ENCODE measurements at regions not wholly inside any gene's neighbourhood (a gene's known extent, or its start where the extent isn't known, plus 50 kb on each side); places are given as distances from the start of the nearest gene placed in this dataset.
"Not testable (repeated sequence)": the region's sequence is repeated elsewhere in the genome, so short reads cannot be mapped to it uniquely, and the experiment has no call there.

DNA sequence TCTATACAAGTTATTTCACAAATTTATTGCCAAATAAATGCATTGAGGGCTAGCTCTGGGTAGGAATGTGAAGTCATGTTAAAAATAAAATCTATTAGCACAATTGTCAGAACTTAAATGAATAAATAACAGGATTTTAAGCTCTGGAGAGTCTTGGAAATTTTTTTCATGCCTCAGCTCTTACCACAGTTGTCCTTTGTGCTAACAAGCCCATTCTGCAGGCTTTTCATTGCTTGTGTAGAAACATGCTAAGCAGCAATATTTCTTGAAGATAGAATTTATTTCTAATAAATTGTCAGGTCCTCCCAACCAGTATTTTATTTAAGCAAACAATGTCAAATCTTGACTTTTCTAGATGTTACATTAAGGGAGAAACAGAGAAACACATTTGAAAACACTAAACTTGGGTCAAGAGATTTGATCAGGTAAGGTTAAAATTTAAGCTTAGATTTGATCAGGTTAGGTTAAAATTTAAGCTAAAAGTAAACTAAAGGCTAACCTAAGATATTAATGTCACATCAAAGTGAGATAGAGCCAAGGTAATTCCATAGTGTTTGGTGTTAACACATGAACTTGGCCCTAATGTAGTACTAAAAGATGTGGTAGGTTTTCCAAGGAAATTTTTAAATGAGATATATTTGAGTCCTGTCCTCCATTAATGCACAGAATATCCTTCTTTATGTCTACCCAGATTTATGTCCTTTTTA, 179.1 kb upstream of the IL1RAPL1 start:
- Histone ChIP-seq H3K36me3 (replicated peaks; ENCODE audit: control insufficient read depth, insufficient read depth, low read length) (no peaks in the 10 kb centered on the region), H3K4me3 (ENCODE audit: insufficient read depth, low read depth, low read length) (no peak overlapping the region), H3K27me3 (ENCODE audit: control insufficient read depth, insufficient read depth, low read length) (no peaks in the 10 kb centered on the region)
- no peak for DNase-seq

DNA sequence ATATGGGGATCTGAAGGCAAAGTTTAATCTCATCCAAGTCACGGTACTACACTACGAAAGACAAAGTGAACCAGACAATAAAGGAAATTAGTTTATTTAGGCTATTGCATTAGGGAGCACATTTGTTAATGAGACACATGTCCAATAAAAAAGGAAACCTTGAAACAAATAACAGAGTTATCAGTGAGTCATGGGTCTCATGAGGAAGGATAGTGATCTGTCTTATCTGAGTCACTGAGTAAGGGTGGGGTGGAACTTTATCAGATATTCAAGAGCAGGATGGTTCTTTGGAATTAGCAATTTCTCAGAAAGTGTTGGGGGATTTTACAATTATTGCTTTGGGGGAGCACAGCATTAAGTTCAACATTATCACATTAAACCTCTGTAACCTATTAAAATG, 188.9 kb upstream of the IL1RAPL1 start:
- Histone ChIP-seq H3K4me3 (ENCODE audit: insufficient read depth, low read depth, low read length) (no peak overlapping the region), H3K27me3 (ENCODE audit: control insufficient read depth, insufficient read depth, low read length) (no peaks in the 10 kb centered on the region; the same call in 1 of the 2 replicates), H3K36me3 (replicated peaks; ENCODE audit: control insufficient read depth, insufficient read depth, low read length) (no peaks in the 10 kb centered on the region)
- DNase-seq, result no peak

DNA sequence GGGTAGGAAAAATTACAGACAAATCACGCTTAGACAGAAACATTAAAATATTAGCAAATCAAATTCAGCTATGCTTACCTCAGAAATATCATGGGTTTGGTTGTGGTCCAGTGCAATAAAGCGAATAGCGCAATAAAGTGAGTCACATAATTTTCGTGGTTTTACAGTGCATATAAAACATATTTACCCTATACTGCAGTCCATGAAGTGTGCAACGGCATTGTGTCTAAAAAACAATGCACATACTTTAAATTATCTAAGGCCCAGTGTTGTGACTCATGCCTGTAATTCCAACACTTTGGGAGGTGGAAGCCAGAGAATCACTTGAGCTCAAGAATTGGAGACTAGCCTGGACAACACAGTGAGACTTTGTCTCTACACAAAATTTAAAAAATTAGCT, 195.7 kb upstream of the IL1RAPL1 start:
- Histone ChIP-seq H3K27me3 (ENCODE audit: control insufficient read depth, insufficient read depth, low read length) (no peaks in the 10 kb centered on the region), H3K4me3 (ENCODE audit: insufficient read depth, low read depth, low read length) (no peak overlapping the region), H3K36me3 (replicated peaks; ENCODE audit: control insufficient read depth, insufficient read depth, low read length) (no peaks in the 10 kb centered on the region)
- no peak for DNase-seq

DNA sequence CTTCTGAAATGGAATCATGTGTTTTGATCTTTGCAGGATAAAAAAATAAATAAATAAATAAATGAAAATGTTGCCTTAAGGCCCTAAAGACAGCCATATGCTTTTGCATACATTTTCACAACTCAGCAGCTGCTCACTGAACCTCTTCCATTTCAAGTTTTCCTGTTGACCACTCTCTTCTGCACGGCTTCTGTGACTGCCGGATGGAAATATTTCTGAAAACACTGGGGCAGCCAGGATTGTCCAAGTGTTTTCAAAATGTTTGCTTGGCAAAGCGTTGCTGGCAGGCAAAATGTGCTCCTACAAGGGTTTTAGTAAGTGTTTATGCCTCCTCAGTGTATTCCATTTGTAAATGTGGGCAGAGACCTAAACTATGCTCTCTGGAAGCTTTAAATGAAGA, 208.1 kb upstream of the IL1RAPL1 start:
- DNase-seq, result no peak
- H3K27me3 ChIP-seq (ENCODE audit: control insufficient read depth, insufficient read depth, low read length), result no peaks in the 10 kb centered on the region

DNA sequence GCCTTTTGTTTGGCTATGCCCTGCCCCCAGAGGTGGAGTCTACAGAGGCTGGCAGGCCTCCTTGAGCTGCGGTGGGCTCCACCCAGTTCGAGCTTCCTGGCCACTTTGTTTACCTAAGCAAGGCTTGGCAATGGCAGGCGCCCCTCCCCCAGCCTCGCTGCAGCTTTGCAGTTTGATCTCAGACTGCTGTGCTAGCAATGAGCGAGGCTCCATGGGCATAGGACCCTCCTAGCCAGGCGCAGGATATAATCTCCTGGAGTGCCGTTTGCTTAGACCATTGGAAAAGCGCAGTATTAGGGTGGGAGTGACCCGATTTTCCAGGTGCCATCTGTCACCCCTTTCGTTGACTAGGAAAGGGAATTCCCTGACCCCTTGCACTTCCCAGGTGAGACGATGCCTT, 219.6 kb upstream of the IL1RAPL1 start:
- not testable (repeated sequence) for H3K4me3 ChIP-seq (ENCODE audit: insufficient read depth, low read depth, low read length); H3K27me3 ChIP-seq (ENCODE audit: control insufficient read depth, insufficient read depth, low read length); H3K36me3 ChIP-seq (replicated peaks; ENCODE audit: control insufficient read depth, insufficient read depth, low read length); DNase-seq

More for the DNA sequence above, 208.1 kb upstream of the IL1RAPL1 start:
- Histone ChIP-seq H3K4me3 (ENCODE audit: insufficient read depth, low read depth, low read length) (no peak overlapping the region), H3K36me3 (replicated peaks; ENCODE audit: control insufficient read depth, insufficient read depth, low read length) (no peaks in the 10 kb centered on the region)

DNA sequence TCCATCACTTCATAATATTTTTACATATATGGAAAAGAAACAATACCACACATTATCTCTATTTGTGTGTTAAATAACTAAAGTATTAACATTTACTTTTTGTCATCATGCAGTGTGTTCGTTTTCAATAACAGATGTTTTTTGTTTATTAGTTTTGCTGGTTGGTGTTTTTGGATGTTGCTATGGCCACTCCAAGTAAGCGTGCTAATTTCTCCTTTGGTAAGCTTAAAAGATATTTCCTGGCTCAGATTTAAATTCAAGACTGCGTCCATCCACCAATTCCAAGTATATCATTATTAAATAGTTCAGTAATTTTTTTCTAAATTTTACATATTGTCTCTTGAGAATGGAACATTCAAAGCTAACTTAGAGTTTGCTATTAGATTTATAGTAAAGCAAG, 235.4 kb upstream of the IL1RAPL1 start:
- H3K4me3 ChIP-seq (ENCODE audit: insufficient read depth, low read depth, low read length), result no peak overlapping the region
- no peaks in the 10 kb centered on the region for H3K27me3 ChIP-seq (ENCODE audit: control insufficient read depth, insufficient read depth, low read length)
- H3K36me3 ChIP-seq (replicated peaks; ENCODE audit: control insufficient read depth, insufficient read depth, low read length), result no peaks in the 10 kb centered on the region
- DNase-seq, result no peak

DNA sequence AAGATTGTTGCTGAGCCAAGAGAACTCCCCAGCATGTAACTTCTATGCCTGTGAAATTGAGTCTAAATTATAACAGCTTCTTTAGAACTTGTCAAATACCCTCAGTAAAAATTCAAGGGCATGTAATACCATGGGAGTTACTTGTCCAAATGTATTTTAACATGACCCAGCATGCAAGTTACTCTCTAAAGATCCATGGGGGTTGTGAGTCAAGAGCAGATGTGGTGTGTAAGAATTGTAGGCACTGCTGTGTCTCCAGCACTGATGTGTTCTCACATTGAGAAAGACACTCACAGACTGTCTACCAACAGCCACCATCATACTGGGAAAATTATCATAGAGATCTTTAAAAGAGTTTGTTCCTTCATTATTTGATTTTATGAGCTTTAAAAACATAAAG, 237.4 kb upstream of the IL1RAPL1 start:
- DNase-seq, result no peak
- Histone ChIP-seq H3K4me3 (ENCODE audit: insufficient read depth, low read depth, low read length) (no peak overlapping the region), H3K36me3 (replicated peaks; ENCODE audit: control insufficient read depth, insufficient read depth, low read length) (no peaks in the 10 kb centered on the region), H3K27me3 (ENCODE audit: control insufficient read depth, insufficient read depth, low read length) (no peaks in the 10 kb centered on the region)

DNA sequence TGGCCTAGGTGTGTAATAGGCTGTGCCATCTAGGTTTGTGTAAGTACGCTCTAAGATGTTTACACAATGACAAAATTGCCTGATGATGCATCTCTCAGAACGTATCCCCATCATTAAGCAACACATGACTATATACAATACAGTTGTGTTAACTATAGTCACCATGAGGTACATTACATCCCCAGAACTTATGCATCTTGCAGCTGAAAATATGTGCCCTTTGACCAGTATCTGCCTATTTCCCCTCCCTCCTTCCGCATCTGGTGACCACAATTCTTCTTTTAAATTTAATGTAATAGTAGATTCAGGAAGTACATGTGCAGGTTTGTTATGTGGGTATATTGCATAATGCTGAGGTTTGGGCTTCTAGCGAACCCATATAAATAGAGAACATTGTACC, 239.8 kb upstream of the IL1RAPL1 start:
- no peak for DNase-seq
- no peak overlapping the region for H3K4me3 ChIP-seq (ENCODE audit: insufficient read depth, low read depth, low read length)

DNA sequence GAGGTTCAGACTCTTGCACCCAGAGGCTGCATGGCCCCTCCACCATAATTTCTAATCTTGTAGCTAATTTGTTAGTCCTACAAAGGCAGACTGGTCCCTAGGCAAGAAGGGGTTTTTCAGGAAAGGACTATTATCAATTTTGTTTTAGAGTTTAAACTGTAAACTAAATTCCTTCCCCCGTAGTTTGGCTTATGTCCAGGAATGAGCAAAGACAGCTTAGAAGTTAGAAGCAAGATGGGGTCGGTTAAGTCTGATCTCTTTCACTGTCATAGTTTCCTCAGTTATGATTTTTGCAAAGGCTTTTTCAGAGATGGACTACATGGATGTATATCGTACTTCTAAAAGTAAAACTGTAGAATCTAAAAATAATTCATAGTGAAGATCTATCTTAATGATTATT, 258.1 kb upstream of the IL1RAPL1 start:
- Histone ChIP-seq H3K4me3 (ENCODE audit: insufficient read depth, low read depth, low read length) (no peak overlapping the region), H3K27me3 (ENCODE audit: control insufficient read depth, insufficient read depth, low read length) (peaks cover 15% of the 10 kb centered on the region; the same call in 1 of the 2 replicates), H3K36me3 (replicated peaks; ENCODE audit: control insufficient read depth, insufficient read depth, low read length) (no peaks in the 10 kb centered on the region)
- no peak for DNase-seq

More for the DNA sequence above, 239.8 kb upstream of the IL1RAPL1 start:
- H3K27me3 ChIP-seq (ENCODE audit: control insufficient read depth, insufficient read depth, low read length), result no peaks in the 10 kb centered on the region
- H3K36me3 ChIP-seq (replicated peaks; ENCODE audit: control insufficient read depth, insufficient read depth, low read length), result no peaks in the 10 kb centered on the region

DNA sequence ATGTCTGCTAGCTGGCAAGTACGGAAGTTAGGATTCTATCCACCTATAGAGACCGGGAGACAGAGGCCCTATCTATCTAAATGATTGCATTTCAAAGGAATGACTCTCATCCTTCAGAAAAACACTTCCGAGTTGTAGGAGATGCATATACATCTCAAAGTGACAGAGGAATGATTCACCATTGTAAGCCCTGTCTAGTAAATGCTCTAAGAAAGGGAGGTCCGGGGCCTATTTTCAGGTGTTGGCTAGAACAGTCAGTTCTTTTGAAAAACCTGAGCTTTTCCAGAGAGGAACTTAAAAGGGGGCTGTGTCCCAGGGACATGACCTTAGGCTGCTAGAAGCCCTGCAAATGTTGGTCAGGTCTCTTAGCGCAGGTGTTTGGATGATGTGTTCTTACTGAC, 262.9 kb upstream of the IL1RAPL1 start:
- Histone ChIP-seq H3K36me3 (replicated peaks; ENCODE audit: control insufficient read depth, insufficient read depth, low read length) (no peaks in the 10 kb centered on the region), H3K4me3 (ENCODE audit: insufficient read depth, low read depth, low read length) (no peak overlapping the region), H3K27me3 (ENCODE audit: control insufficient read depth, insufficient read depth, low read length) (peaks cover 28% of the 10 kb centered on the region; the same call in 1 of the 2 replicates)
- no peak for DNase-seq

DNA sequence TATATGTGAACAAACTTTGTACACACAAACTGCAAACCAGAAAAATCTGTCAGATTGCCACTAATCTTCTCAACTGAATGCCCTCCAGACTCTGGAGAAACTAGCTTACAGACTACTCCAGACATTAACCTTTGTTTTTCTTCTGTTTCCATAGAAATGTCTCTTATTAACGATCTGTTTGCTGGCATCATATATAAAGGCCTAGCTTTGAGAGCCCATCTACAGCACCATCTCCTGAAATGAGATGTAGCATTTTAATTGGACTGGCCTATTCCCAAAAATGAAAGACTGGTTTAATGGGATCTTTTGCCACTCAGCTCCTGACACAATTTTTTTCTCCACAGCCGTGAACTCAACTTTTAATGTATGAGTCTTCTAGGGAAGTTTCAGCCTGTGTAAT, 266.0 kb upstream of the IL1RAPL1 start:
- no peak overlapping the region for H3K4me3 ChIP-seq (ENCODE audit: insufficient read depth, low read depth, low read length)

DNA sequence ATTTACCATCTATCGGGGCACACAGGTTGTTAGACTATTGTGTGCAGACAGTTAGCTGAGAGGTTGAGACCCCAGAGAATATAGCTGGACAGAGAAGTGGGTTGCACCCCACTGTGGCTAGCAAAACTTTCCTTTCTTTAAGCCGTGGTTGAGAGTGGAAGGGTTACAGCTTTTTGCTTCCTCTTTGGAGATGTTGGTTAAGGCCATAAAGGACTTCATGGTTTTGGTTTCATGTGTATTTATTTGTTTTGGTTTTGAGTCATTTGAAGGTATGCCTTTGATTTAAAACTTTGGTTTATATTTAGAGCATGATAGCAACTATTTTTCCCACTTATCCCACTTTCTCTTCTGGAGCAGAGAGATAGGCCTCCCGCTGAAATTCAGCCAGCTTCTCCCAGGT, 274.3 kb upstream of the IL1RAPL1 start:
- no peaks in the 10 kb centered on the region for H3K27me3 ChIP-seq (ENCODE audit: control insufficient read depth, insufficient read depth, low read length)
- no peaks in the 10 kb centered on the region for H3K36me3 ChIP-seq (replicated peaks; ENCODE audit: control insufficient read depth, insufficient read depth, low read length)
- DNase-seq, result no peak
- no peak overlapping the region for H3K4me3 ChIP-seq (ENCODE audit: insufficient read depth, low read depth, low read length)

More for the DNA sequence above, 266.0 kb upstream of the IL1RAPL1 start:
- DNase-seq, result no peak
- Histone ChIP-seq H3K27me3 (ENCODE audit: control insufficient read depth, insufficient read depth, low read length) (peaks cover 26% of the 10 kb centered on the region; the same call in 1 of the 2 replicates), H3K36me3 (replicated peaks; ENCODE audit: control insufficient read depth, insufficient read depth, low read length) (no peaks in the 10 kb centered on the region)

DNA sequence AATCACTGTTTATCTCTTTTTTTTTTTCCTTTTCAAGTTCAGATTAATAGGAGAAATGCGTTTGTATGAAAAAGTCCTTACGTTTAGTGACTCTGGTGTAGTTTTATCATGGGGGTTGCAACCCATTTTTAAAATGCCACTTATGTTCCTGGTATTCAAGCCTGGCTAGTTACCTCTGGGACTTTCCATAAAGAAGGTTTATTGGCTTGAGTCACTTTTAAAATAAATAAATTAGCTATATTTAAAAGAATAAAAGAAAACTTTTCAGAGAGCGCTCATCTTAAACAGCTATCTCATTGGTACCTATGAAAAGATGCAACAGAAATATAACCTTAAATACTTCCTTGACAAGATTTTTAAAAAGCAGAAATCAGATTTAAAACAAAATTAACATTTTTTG, 275.0 kb upstream of the IL1RAPL1 start:
- no peaks in the 10 kb centered on the region for H3K36me3 ChIP-seq (replicated peaks; ENCODE audit: control insufficient read depth, insufficient read depth, low read length)
- no peak overlapping the region for H3K4me3 ChIP-seq (ENCODE audit: insufficient read depth, low read depth, low read length)
- no peak for DNase-seq
- no peaks in the 10 kb centered on the region for H3K27me3 ChIP-seq (ENCODE audit: control insufficient read depth, insufficient read depth, low read length)

DNA sequence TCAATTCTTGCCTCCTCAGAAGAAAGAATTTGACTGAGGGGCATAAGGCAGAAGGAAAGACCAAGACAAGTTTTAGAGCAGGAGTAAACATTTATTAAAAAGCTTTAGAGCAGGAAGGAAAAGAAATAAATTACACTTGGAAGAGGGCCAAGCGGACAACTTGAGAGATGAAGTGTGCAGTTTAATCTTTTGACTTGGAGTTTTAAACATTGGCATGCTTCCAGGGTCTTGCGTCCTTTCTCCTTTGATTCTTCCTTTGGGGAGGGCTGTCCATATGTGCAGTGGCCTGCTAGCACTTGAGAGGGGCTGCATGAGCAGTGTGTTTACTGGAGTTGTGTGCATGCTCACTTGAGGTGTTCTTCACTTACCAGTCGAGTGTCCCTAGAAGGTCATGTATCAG, 275.8 kb upstream of the IL1RAPL1 start:
- Histone ChIP-seq H3K4me3 (ENCODE audit: insufficient read depth, low read depth, low read length) (no peak overlapping the region), H3K27me3 (ENCODE audit: control insufficient read depth, insufficient read depth, low read length) (no peaks in the 10 kb centered on the region), H3K36me3 (replicated peaks; ENCODE audit: control insufficient read depth, insufficient read depth, low read length) (no peaks in the 10 kb centered on the region)
- DNase-seq, result no peak

DNA sequence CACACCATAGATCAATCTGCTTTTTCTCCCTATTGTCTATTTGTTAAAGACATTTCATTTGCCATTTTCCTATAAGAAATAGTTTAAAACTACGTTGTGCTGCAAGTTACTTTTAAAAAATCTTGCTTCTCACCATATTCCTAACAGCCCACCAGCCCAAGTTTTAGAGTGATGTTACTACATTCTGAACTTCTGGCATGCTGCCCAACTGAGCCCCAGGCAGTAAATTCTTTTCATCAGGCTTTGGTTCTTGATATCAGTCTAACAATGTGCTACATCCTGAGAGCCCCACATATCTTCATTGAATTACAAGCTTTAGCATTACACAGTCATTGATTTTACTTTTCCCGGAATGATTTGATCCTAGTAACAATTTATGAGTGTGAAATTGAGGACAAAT, 283.8 kb upstream of the IL1RAPL1 start:
- Histone ChIP-seq H3K36me3 (replicated peaks; ENCODE audit: control insufficient read depth, insufficient read depth, low read length) (no peaks in the 10 kb centered on the region), H3K27me3 (ENCODE audit: control insufficient read depth, insufficient read depth, low read length) (no peaks in the 10 kb centered on the region), H3K4me3 (ENCODE audit: insufficient read depth, low read depth, low read length) (no peak overlapping the region)
- DNase-seq, result no peak

DNA sequence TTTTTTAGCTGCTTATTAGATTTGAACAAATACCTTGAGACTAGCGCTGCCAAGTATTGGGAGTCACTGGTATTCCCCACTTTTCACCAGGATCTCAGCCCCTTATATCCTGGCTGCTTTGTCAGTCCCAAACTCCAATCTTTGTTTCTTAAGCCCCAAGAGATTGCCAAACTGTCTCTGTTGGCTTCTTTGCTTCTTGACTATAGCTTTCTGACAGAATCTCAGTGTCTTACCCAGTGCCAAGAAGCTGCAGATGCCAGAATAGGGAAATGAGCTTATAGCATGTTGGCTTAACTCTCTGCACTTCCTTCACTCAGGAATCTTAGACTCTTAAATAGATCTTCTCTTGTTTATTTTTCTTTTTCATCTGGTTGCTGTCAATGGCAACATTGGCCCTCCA, 297.5 kb upstream of the DCAF8L1 start:
- Histone ChIP-seq H3K4me3 (ENCODE audit: insufficient read depth, low read depth, low read length) (no peak overlapping the region), H3K27me3 (ENCODE audit: control insufficient read depth, insufficient read depth, low read length) (no peaks in the 10 kb centered on the region), H3K36me3 (replicated peaks; ENCODE audit: control insufficient read depth, insufficient read depth, low read length) (no peaks in the 10 kb centered on the region)
- DNase-seq, result no peak
